Stimulated activated CD4-positive, alpha-beta T cell treated with anti-CD3 and anti-CD28 coated beads, TNF-alpha, amount 100 ng/mL, for 24 hours (primary cell): ENCODE measurements at regions not wholly inside any gene's neighbourhood (a gene's known extent, or its start where the extent isn't known, plus 50 kb on each side); places are given as distances from the start of the nearest gene placed in this dataset.

Source experiments
- DNase-seq, 3 experiments: peaks; one replicate each; pipeline ENCODE4 v3.0.0-alpha.2; 2020; ENCODE audit warnings: low read depth in 3 of 3

GRCh38 chr18:72601481-72601880 is 57.3 kb upstream of the CBLN2 start:
- no peak for DNase-seq
